ENCODE measurements at regions not wholly inside any gene's neighbourhood (a gene's known extent, or its start where the extent isn't known, plus 50 kb on each side); places are given as distances from the start of the nearest gene placed in this dataset.
A peak's percentile ranks its signal among the peaks of the same experiment; 100 is the strongest.
"Not testable (repeated sequence)": the region's sequence is repeated elsewhere in the genome, so short reads cannot be mapped to it uniquely, and the experiment has no call there.

- H3K4me3 ChIP-seq, result no peak overlapping the region
- no peak overlapping the region for H3K4me2 ChIP-seq
- H2AFZ ChIP-seq, result peak overlapping the region; percentile 43
- H4K20me1 ChIP-seq (ENCODE audit: insufficient read depth, poor library complexity, severe bottlenecking), result no peaks in the 10 kb centered on the region
- no peaks in the 10 kb centered on the region for H3K4me1 ChIP-seq (ENCODE audit: insufficient read depth)
- H3K9me3 ChIP-seq (ENCODE audit: low read depth), result no peaks in the 10 kb centered on the region
- no peaks in the 10 kb centered on the region for H3K36me3 ChIP-seq (replicated peaks; ENCODE audit: insufficient read depth, low read depth)
- H3K27ac ChIP-seq, result no peak overlapping the region
- no peaks in the 10 kb centered on the region for H3K9me2 ChIP-seq (replicated peaks; ENCODE audit: insufficient read depth)
- H3K27me3 ChIP-seq, result no peaks in the 10 kb centered on the region
- TF ChIP-seq EZH2 (IDR thresholded peaks at IDR 0.05; ENCODE audit: borderline replicate concordance), result no peak
- peak; percentile 43 for TF ChIP-seq CTCF (IDR thresholded peaks at IDR 0.05; ENCODE audit: poor library complexity)
- 30% methylated on average over 4 of the region's 4 CpGs for WGBS (ENCODE audit: low lambda C conversion rate, missing lambda C conversion rate)
- no peaks in the 10 kb centered on the region for H3K79me2 ChIP-seq
- no peak for DNase-seq (ENCODE audit: low spot score)
Observed at GRCh38 chr11:91513734-91514133, 710.9 kb upstream of the FAT3 start.

- Histone ChIP-seq H3K27me3 (no peaks in the 10 kb centered on the region), H3K9me2 (replicated peaks; ENCODE audit: insufficient read depth) (no peaks in the 10 kb centered on the region), H2AFZ (no peak overlapping the region), H3K79me2 (no peaks in the 10 kb centered on the region), H3K27ac (no peak overlapping the region), H3K9me3 (ENCODE audit: low read depth) (no peaks in the 10 kb centered on the region), H3K4me1 (ENCODE audit: insufficient read depth) (no peaks in the 10 kb centered on the region), H3K4me3 (no peak overlapping the region), H3K36me3 (replicated peaks; ENCODE audit: insufficient read depth, low read depth) (no peaks in the 10 kb centered on the region), H3K4me2 (no peak overlapping the region), H4K20me1 (ENCODE audit: insufficient read depth, poor library complexity, severe bottlenecking) (no peaks in the 10 kb centered on the region)
- DNase-seq (ENCODE audit: low spot score), result no peak
- TF ChIP-seq CTCF (IDR thresholded peaks at IDR 0.05; ENCODE audit: poor library complexity) (no peak), EZH2phosphoT487 (IDR thresholded peaks at IDR 0.05; ENCODE audit: low read depth, severe bottlenecking, unreplicated experiment) (no peak), EZH2 (IDR thresholded peaks at IDR 0.05; ENCODE audit: borderline replicate concordance) (no peak)
- 86% methylated on average over 1 of the region's 1 CpG for WGBS (ENCODE audit: low lambda C conversion rate, missing lambda C conversion rate)
Observed at GRCh38 chr11:91497847-91498246, 726.8 kb upstream of the FAT3 start.

GRCh38 chr11:91495837-91496236 is 728.8 kb upstream of the FAT3 start:
- Histone ChIP-seq H2AFZ (no peak overlapping the region), H3K4me3 (no peak overlapping the region), H3K79me2 (no peaks in the 10 kb centered on the region), H3K4me2 (no peak overlapping the region), H3K27me3 (no peaks in the 10 kb centered on the region), H3K9me2 (replicated peaks; ENCODE audit: insufficient read depth) (no peaks in the 10 kb centered on the region), H4K20me1 (ENCODE audit: insufficient read depth, poor library complexity, severe bottlenecking) (no peaks in the 10 kb centered on the region), H3K27ac (no peak overlapping the region), H3K9me3 (ENCODE audit: low read depth) (no peaks in the 10 kb centered on the region), H3K4me1 (ENCODE audit: insufficient read depth) (no peaks in the 10 kb centered on the region), H3K36me3 (replicated peaks; ENCODE audit: insufficient read depth, low read depth) (no peaks in the 10 kb centered on the region)
- TF ChIP-seq CTCF (IDR thresholded peaks at IDR 0.05; ENCODE audit: poor library complexity) (no peak), EZH2 (IDR thresholded peaks at IDR 0.05; ENCODE audit: borderline replicate concordance) (no peak)
- no peak for DNase-seq (ENCODE audit: low spot score)

- TF ChIP-seq CTCF (IDR thresholded peaks at IDR 0.05; ENCODE audit: poor library complexity) (no peak), EZH2 (IDR thresholded peaks at IDR 0.05; ENCODE audit: borderline replicate concordance) (no peak), EZH2phosphoT487 (IDR thresholded peaks at IDR 0.05; ENCODE audit: low read depth, severe bottlenecking, unreplicated experiment) (no peak)
- Histone ChIP-seq H3K27me3 (no peaks in the 10 kb centered on the region), H3K79me2 (no peaks in the 10 kb centered on the region), H3K27ac (no peak overlapping the region), H3K36me3 (replicated peaks; ENCODE audit: insufficient read depth, low read depth) (no peaks in the 10 kb centered on the region), H3K4me1 (ENCODE audit: insufficient read depth) (no peaks in the 10 kb centered on the region), H3K9me3 (ENCODE audit: low read depth) (no peaks in the 10 kb centered on the region), H4K20me1 (ENCODE audit: insufficient read depth, poor library complexity, severe bottlenecking) (no peaks in the 10 kb centered on the region), H2AFZ (no peak overlapping the region), H3K9me2 (replicated peaks; ENCODE audit: insufficient read depth) (no peaks in the 10 kb centered on the region), H3K4me3 (no peak overlapping the region), H3K4me2 (no peak overlapping the region)
- no peak for DNase-seq (ENCODE audit: low spot score)
- WGBS (ENCODE audit: low lambda C conversion rate, missing lambda C conversion rate), result 61% methylated on average over 5 of the region's 5 CpGs
Observed at GRCh38 chr11:91489989-91490388, 734.6 kb upstream of the FAT3 start.

GRCh38 chr11:91483956-91484355 is 740.7 kb upstream of the FAT3 start:
- not testable (repeated sequence) for DNase-seq (ENCODE audit: low spot score); H3K79me2 ChIP-seq; H3K27ac ChIP-seq; H3K9me3 ChIP-seq (ENCODE audit: low read depth); H3K27me3 ChIP-seq; H3K9me2 ChIP-seq (replicated peaks; ENCODE audit: insufficient read depth); H3K36me3 ChIP-seq (replicated peaks; ENCODE audit: insufficient read depth, low read depth); H2AFZ ChIP-seq; H3K4me3 ChIP-seq; H3K4me1 ChIP-seq (ENCODE audit: insufficient read depth); H4K20me1 ChIP-seq (ENCODE audit: insufficient read depth, poor library complexity, severe bottlenecking); H3K4me2 ChIP-seq
- 29% methylated on average over 1 of the region's 1 CpG for WGBS (ENCODE audit: low lambda C conversion rate, missing lambda C conversion rate)

GRCh38 chr11:91481875-91482274 is 742.7 kb upstream of the FAT3 start:
- H3K27me3 ChIP-seq; H3K27ac ChIP-seq; H3K9me3 ChIP-seq (ENCODE audit: low read depth); H4K20me1 ChIP-seq (ENCODE audit: insufficient read depth, poor library complexity, severe bottlenecking); H2AFZ ChIP-seq; H3K36me3 ChIP-seq (replicated peaks; ENCODE audit: insufficient read depth, low read depth); H3K4me1 ChIP-seq (ENCODE audit: insufficient read depth); DNase-seq (ENCODE audit: low spot score); H3K4me3 ChIP-seq; H3K4me2 ChIP-seq; H3K9me2 ChIP-seq (replicated peaks; ENCODE audit: insufficient read depth); H3K79me2 ChIP-seq: not testable (repeated sequence)
- 95% methylated on average over 2 of the region's 2 CpGs for WGBS (ENCODE audit: low lambda C conversion rate, missing lambda C conversion rate)

Measured in hepatocyte (in vitro differentiated cells).